ENCODE measurements at regions not wholly inside any gene's neighbourhood (a gene's known extent, or its start where the extent isn't known, plus 50 kb on each side); places are given as distances from the start of the nearest gene placed in this dataset.

- 100% methylated on average over 3 of the region's 4 CpGs for WGBS (ENCODE audit: insufficient coverage)
- no peak overlapping the region for H3K4me3 ChIP-seq (ENCODE audit: low read depth, low read length)
- H3K9me3 ChIP-seq (ENCODE audit: control insufficient read depth, insufficient read depth, low read length) = no peaks in the 10 kb centered on the region
- no peak overlapping the region for H3K27ac ChIP-seq (ENCODE audit: low read depth, low read length)
- no peaks in the 10 kb centered on the region for H3K4me1 ChIP-seq (ENCODE audit: control insufficient read depth, insufficient read depth, low read length)
- DNase-seq (ENCODE audit: low read depth in 4 of 6, low spot score in 6 of 6) = no peak
- H3K27me3 ChIP-seq (ENCODE audit: control insufficient read depth, insufficient read depth, low read length) = no peaks in the 10 kb centered on the region
- H3K36me3 ChIP-seq (ENCODE audit: control insufficient read depth, insufficient read depth, low read length) = no peaks in the 10 kb centered on the region
These were observed 52.8 kb downstream of the SOX2 start for GRCh38 chr3:181764544-181764943.

- no peak for DNase-seq (ENCODE audit: low read depth in 4 of 6, low spot score in 6 of 6)
- Histone ChIP-seq H3K4me3 (ENCODE audit: low read depth, low read length) (no peak overlapping the region), H3K9me3 (ENCODE audit: control insufficient read depth, insufficient read depth, low read length) (no peaks in the 10 kb centered on the region), H3K36me3 (ENCODE audit: control insufficient read depth, insufficient read depth, low read length) (no peaks in the 10 kb centered on the region), H3K27ac (ENCODE audit: low read depth, low read length) (no peak overlapping the region), H3K27me3 (ENCODE audit: control insufficient read depth, insufficient read depth, low read length) (no peaks in the 10 kb centered on the region), H3K4me1 (ENCODE audit: control insufficient read depth, insufficient read depth, low read length) (no peaks in the 10 kb centered on the region)
- no CpG with 5 or more reads among the region's 5 CpGs for WGBS (ENCODE audit: insufficient coverage)
These were observed 58.6 kb downstream of the SOX2 start for GRCh38 chr3:181770296-181770695.

GRCh38 chr3:181771120-181771519 is 59.4 kb downstream of the SOX2 start:
- Histone ChIP-seq H3K36me3 (ENCODE audit: control insufficient read depth, insufficient read depth, low read length) (no peaks in the 10 kb centered on the region), H3K27me3 (ENCODE audit: control insufficient read depth, insufficient read depth, low read length) (no peaks in the 10 kb centered on the region), H3K9me3 (ENCODE audit: control insufficient read depth, insufficient read depth, low read length) (no peaks in the 10 kb centered on the region), H3K4me1 (ENCODE audit: control insufficient read depth, insufficient read depth, low read length) (no peaks in the 10 kb centered on the region), H3K4me3 (ENCODE audit: low read depth, low read length) (no peak overlapping the region), H3K27ac (ENCODE audit: low read depth, low read length) (no peak overlapping the region)
- no CpG with 5 or more reads among the region's 3 CpGs for WGBS (ENCODE audit: insufficient coverage)
- DNase-seq (ENCODE audit: low read depth in 4 of 6, low spot score in 6 of 6) = peak in 1 of 6 donors; percentile 34

- Histone ChIP-seq H3K27ac (ENCODE audit: low read depth, low read length) (no peak overlapping the region), H3K27me3 (ENCODE audit: control insufficient read depth, insufficient read depth, low read length) (no peaks in the 10 kb centered on the region), H3K4me1 (ENCODE audit: control insufficient read depth, insufficient read depth, low read length) (no peaks in the 10 kb centered on the region), H3K9me3 (ENCODE audit: control insufficient read depth, insufficient read depth, low read length) (no peaks in the 10 kb centered on the region), H3K4me3 (ENCODE audit: low read depth, low read length) (no peak overlapping the region), H3K36me3 (ENCODE audit: control insufficient read depth, insufficient read depth, low read length) (no peaks in the 10 kb centered on the region)
- DNase-seq (ENCODE audit: low read depth in 4 of 6, low spot score in 6 of 6) = no peak
- WGBS (ENCODE audit: insufficient coverage) = no CpG with 5 or more reads among the region's 2 CpGs
These were observed 60.4 kb downstream of the SOX2 start for GRCh38 chr3:181772166-181772565.

GRCh38 chr3:181773921-181774320 is 62.2 kb downstream of the SOX2 start:
- WGBS (ENCODE audit: insufficient coverage) = 52% methylated on average over 2 of the region's 4 CpGs
- Histone ChIP-seq H3K27me3 (ENCODE audit: control insufficient read depth, insufficient read depth, low read length) (no peaks in the 10 kb centered on the region), H3K36me3 (ENCODE audit: control insufficient read depth, insufficient read depth, low read length) (no peaks in the 10 kb centered on the region), H3K27ac (ENCODE audit: low read depth, low read length) (no peak overlapping the region), H3K9me3 (ENCODE audit: control insufficient read depth, insufficient read depth, low read length) (no peaks in the 10 kb centered on the region), H3K4me3 (ENCODE audit: low read depth, low read length) (no peak overlapping the region), H3K4me1 (ENCODE audit: control insufficient read depth, insufficient read depth, low read length) (no peaks in the 10 kb centered on the region)
- no peak for DNase-seq (ENCODE audit: low read depth in 4 of 6, low spot score in 6 of 6)

GRCh38 chr3:181782306-181782954 is 70.7 kb downstream of the SOX2 start:
- Histone ChIP-seq H3K4me3 (ENCODE audit: low read depth, low read length) (no peak overlapping the region), H3K36me3 (ENCODE audit: control insufficient read depth, insufficient read depth, low read length) (no peaks in the 10 kb centered on the region), H3K27me3 (ENCODE audit: control insufficient read depth, insufficient read depth, low read length) (no peaks in the 10 kb centered on the region), H3K4me1 (ENCODE audit: control insufficient read depth, insufficient read depth, low read length) (no peaks in the 10 kb centered on the region), H3K9me3 (ENCODE audit: control insufficient read depth, insufficient read depth, low read length) (no peaks in the 10 kb centered on the region), H3K27ac (ENCODE audit: low read depth, low read length) (no peak overlapping the region)
- WGBS (ENCODE audit: insufficient coverage) = no CpG with 5 or more reads among the region's 1 CpG
- DNase-seq (ENCODE audit: low read depth in 4 of 6, low spot score in 6 of 6) = no peak

- 62% methylated on average over 6 of the region's 7 CpGs for WGBS (ENCODE audit: insufficient coverage)
- no peaks in the 10 kb centered on the region for H3K9me3 ChIP-seq (ENCODE audit: control insufficient read depth, insufficient read depth, low read length)
- no peak overlapping the region for H3K27ac ChIP-seq (ENCODE audit: low read depth, low read length)
- no peaks in the 10 kb centered on the region for H3K27me3 ChIP-seq (ENCODE audit: control insufficient read depth, insufficient read depth, low read length)
- no peaks in the 10 kb centered on the region for H3K36me3 ChIP-seq (ENCODE audit: control insufficient read depth, insufficient read depth, low read length)
- peak in 1 of 6 donors; percentile 29 for DNase-seq (ENCODE audit: low read depth in 4 of 6, low spot score in 6 of 6)
- no peak overlapping the region for H3K4me3 ChIP-seq (ENCODE audit: low read depth, low read length)
- H3K4me1 ChIP-seq (ENCODE audit: control insufficient read depth, insufficient read depth, low read length) = peaks cover 6% of the 10 kb centered on the region
These were observed 78.8 kb downstream of the SOX2 start for GRCh38 chr3:181790561-181790960.

- peaks cover 6% of the 10 kb centered on the region for H3K4me1 ChIP-seq (ENCODE audit: control insufficient read depth, insufficient read depth, low read length)
- no peaks in the 10 kb centered on the region for H3K27me3 ChIP-seq (ENCODE audit: control insufficient read depth, insufficient read depth, low read length)
- no peak overlapping the region for H3K4me3 ChIP-seq (ENCODE audit: low read depth, low read length)
- no peaks in the 10 kb centered on the region for H3K9me3 ChIP-seq (ENCODE audit: control insufficient read depth, insufficient read depth, low read length)
- H3K36me3 ChIP-seq (ENCODE audit: control insufficient read depth, insufficient read depth, low read length) = no peaks in the 10 kb centered on the region
- WGBS (ENCODE audit: insufficient coverage) = 58% methylated on average over 2 of the region's 7 CpGs
- H3K27ac ChIP-seq (ENCODE audit: low read depth, low read length) = no peak overlapping the region
- DNase-seq (ENCODE audit: low read depth in 4 of 6, low spot score in 6 of 6) = peak in 1 of 6 donors; percentile 52
These were observed 79.6 kb downstream of the SOX2 start for GRCh38 chr3:181791056-181791955.

- WGBS (ENCODE audit: insufficient coverage) = 86% methylated on average over 3 of the region's 7 CpGs
- Histone ChIP-seq H3K4me1 (ENCODE audit: control insufficient read depth, insufficient read depth, low read length) (peaks cover 6% of the 10 kb centered on the region), H3K27me3 (ENCODE audit: control insufficient read depth, insufficient read depth, low read length) (no peaks in the 10 kb centered on the region), H3K9me3 (ENCODE audit: control insufficient read depth, insufficient read depth, low read length) (no peaks in the 10 kb centered on the region), H3K36me3 (ENCODE audit: control insufficient read depth, insufficient read depth, low read length) (no peaks in the 10 kb centered on the region), H3K27ac (ENCODE audit: low read depth, low read length) (no peak overlapping the region), H3K4me3 (ENCODE audit: low read depth, low read length) (no peak overlapping the region)
- no peak for DNase-seq (ENCODE audit: low read depth in 4 of 6, low spot score in 6 of 6)
These were observed 81.3 kb downstream of the SOX2 start for GRCh38 chr3:181793006-181793405.
